Endothelial cell of umbilical vein (primary cell): ENCODE measurements at regions not wholly inside any gene's neighbourhood (a gene's known extent, or its start where the extent isn't known, plus 50 kb on each side); places are given as distances from the start of the nearest gene placed in this dataset.

Source experiments
- CTCF ChIP-seq, 2 donors: IDR thresholded peaks; 1 replicate in 1 of 2; 2 replicates in 1 of 2; pipeline ENCODE4 v1.5.1; 2011; ENCODE audit warnings: low read length in 2 of 2, mild to moderate bottlenecking in 2 of 2, moderate library complexity in 2 of 2, control low read depth in 1 of 2, inconsistent platforms in 1 of 2, low read depth in 1 of 2; ENCODE audit not compliant: insufficient read depth in 1 of 2; ENCODE audit errors: extremely low read depth in 1 of 2
- GATA2 ChIP-seq: IDR thresholded peaks from 2 replicates; pipeline ENCODE4 v1.7.0; 2011; ENCODE audit warnings: low read depth, mild to moderate bottlenecking, moderate library complexity, mixed read lengths, low read length; ENCODE audit not compliant: insufficient read length, insufficient read depth
- MYC ChIP-seq: IDR thresholded peaks from one replicate; pipeline ENCODE4 v1.6.1; 2011; ENCODE audit warnings: mild to moderate bottlenecking, low read depth, low read length
- POLR2A ChIP-seq: IDR thresholded peaks from 2 replicates; pipeline ENCODE4 v1.6.1; 2012; ENCODE audit warnings: low read depth, mild to moderate bottlenecking, control low read depth, low read length
- POLR2AphosphoS5 ChIP-seq: IDR thresholded peaks from 2 replicates; pipeline ENCODE4 v1.6.1; 2012; ENCODE audit warnings: low read depth, mild to moderate bottlenecking, control low read depth, low read length, moderate library complexity; ENCODE audit not compliant: insufficient read depth
- TF ChIP-seq, protein P1 (sequence below): IDR thresholded peaks from 2 replicates; pipeline ENCODE4 v1.6.1; 2011; ENCODE audit not compliant: insufficient read depth, insufficient read length

DNA sequence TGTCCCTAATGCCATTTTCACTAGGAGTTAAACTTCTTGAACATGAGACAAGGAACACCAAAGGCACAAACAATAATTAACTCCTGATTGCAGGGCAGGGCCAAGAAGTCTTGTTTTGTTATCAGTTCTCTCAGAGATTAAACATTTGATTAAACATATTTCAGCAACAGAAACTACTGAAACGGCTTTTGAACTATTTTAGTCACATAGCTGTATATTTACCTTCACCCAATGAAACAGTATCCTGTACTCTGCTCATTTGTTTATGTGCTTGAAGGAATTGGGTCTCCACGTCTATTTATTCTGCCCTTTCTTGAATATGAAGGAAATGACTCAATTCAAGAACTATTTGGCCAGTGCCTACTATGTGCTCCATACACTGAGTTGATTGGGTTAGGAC, 51.3 kb upstream of the PTCSC3 start:
- TF ChIP-seq POLR2A: no peak
- no peak for TF ChIP-seq CTCF (IDR thresholded peaks at IDR 0.05; ENCODE audit: extremely low read depth in 1 of 2, insufficient read depth in 1 of 2, low read depth in 1 of 2, low read length in 2 of 2)
- no peak for TF ChIP-seq POLR2AphosphoS5
- TF ChIP-seq, protein P1, sequence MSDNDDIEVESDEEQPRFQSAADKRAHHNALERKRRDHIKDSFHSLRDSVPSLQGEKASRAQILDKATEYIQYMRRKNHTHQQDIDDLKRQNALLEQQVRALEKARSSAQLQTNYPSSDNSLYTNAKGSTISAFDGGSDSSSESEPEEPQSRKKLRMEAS: no peak
- no peak for TF ChIP-seq MYC
- TF ChIP-seq GATA2: no peak
